ENCODE measurements at regions not wholly inside any gene's neighbourhood (a gene's known extent, or its start where the extent isn't known, plus 50 kb on each side); places are given as distances from the start of the nearest gene placed in this dataset.

GRCh38 chr11:76721755-76722677 is 51.5 kb upstream of the LRRC32 start:
- DNase-seq: peak; percentile 78

GRCh38 chr11:76723142-76723541 is 52.6 kb upstream of the LRRC32 start:
- DNase-seq: no peak

GRCh38 chr11:76723548-76723947 is 53.0 kb upstream of the LRRC32 start:
- no peak for DNase-seq

- DNase-seq: no peak
Measured at GRCh38 chr11:76724171-76724768, 53.7 kb upstream of the LRRC32 start.

- DNase-seq: no peak
Measured at GRCh38 chr11:76728227-76728626, 54.9 kb upstream of the TSKU start.

- no peak for DNase-seq
Measured at GRCh38 chr11:76728778-76729177, 54.4 kb upstream of the TSKU start.

GRCh38 chr11:76729214-76729613 is 53.9 kb upstream of the TSKU start:
- DNase-seq: no peak

GRCh38 chr11:76730887-76731565 is 52.1 kb upstream of the TSKU start:
- no peak for DNase-seq

- DNase-seq: no peak
Measured at GRCh38 chr11:76732643-76733042, 50.5 kb upstream of the TSKU start.

Data from left hindlimb (tissue), 1 donor.